ENCODE measurements at regions not wholly inside any gene's neighbourhood (a gene's known extent, or its start where the extent isn't known, plus 50 kb on each side); places are given as distances from the start of the nearest gene placed in this dataset.

DNA sequence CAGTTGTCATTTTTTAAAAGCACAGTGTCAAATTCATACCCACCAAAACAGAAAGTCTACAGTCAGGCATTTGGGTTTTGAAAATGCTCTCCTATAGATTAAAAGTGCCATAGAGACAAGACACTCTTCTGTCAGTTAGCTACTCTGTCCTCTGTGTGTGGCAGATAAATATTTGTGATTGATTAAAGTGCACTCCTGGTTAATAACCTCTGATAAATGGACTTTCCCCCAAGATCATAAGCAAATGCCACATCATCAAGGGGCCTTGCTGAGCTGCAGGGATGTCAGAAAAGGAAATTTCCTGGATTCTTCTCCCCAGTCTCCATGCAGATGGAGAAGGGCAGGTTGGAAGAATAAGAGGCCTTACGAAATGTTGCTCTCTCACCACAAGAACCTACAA is 1329.5 kb upstream of the TMEM132C start:
- TF ChIP-seq POLR2AphosphoS5 (IDR thresholded peaks at IDR 0.05) (no peak), POLR2A (IDR thresholded peaks at IDR 0.05) (no peak)

Data from prostate gland (tissue), 1 donor.